GM19239 (cell line): ENCODE measurements at regions not wholly inside any gene's neighbourhood (a gene's known extent, or its start where the extent isn't known, plus 50 kb on each side); places are given as distances from the start of the nearest gene placed in this dataset.

ENCODE experiments used
- DNase-seq: peaks from one replicate; pipeline ENCODE4 v3.0.0; 2011; ENCODE audit warnings: low spot score; ENCODE audit not compliant: insufficient read length
- FAIRE-seq: peaks from 2 replicates; lab custom pipeline; 2011; peaks lifted over from hg19 to GRCh38; lab: Jason Lieb, UNC

GRCh38 chr13:59588717-59589067 is 575.0 kb downstream of the DIAPH3 start:
- DNase-seq (no peak), FAIRE-seq (no peak)

DNA sequence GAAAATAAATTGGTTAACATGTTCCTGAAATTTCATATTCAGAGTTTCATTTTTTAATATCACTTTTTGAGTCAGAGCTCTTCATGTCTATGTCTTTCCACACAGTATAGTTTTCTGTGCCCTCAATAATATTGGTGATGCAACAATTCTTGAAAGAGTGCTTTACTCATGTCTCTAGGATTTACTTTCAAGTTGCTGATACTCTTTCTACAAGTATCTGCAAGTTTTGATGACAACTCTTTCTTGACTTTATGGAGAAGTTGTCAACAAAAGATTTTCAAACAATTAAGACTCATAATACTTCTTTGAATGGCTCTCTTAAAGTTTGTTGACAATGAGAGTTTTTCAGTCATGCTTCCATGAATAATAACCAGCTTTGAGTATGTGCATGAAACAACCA is 561.7 kb downstream of the DIAPH3 start:
- no peak for DNase-seq
- FAIRE-seq: no peak

- DNase-seq: no peak
- no peak for FAIRE-seq
Measured at GRCh38 chr13:59603646-59604045, 560.1 kb downstream of the DIAPH3 start.

GRCh38 chr13:59607172-59607571 is 556.6 kb downstream of the DIAPH3 start:
- FAIRE-seq (no peak), DNase-seq (no peak)

- DNase-seq (no peak), FAIRE-seq (no peak)
Measured at GRCh38 chr13:59607780-59608233, 555.9 kb downstream of the DIAPH3 start.

DNA sequence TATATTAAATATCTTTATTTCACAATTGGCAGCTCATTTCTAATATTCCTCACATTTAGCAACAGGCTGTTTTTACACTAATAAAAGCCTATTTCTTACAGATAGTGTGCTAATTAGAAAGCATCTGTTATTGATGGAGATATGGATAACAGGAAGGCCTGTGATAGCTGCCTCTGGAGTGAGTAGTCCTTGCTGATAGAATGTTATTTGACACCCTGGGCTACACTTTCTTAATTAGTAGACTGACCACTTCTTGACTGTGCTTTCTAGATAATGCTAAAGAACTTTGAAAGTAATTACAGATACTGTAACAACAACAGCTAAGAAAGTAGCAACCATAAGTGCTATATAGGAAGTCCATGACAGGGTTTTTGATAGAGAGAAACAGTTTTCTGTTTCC is 554.3 kb downstream of the DIAPH3 start:
- FAIRE-seq (no peak), DNase-seq (no peak)
